H1 (cell line): ENCODE measurements at regions not wholly inside any gene's neighbourhood (a gene's known extent, or its start where the extent isn't known, plus 50 kb on each side); places are given as distances from the start of the nearest gene placed in this dataset.

Source experiments
- CTCF ChIA-PET: fragments of 300-600 bp; sonication (Branson Sonifier 250); formaldehyde crosslinking; loops from one replicate; lab custom pipeline; 2021; ENCODE audit not compliant: partially characterized antibody; lab: Charles Lee
- POLR2A ChIA-PET: fragments of 300-600 bp; sonication (Branson Sonifier 250); formaldehyde crosslinking; loops from one replicate; lab custom pipeline; 2021; ENCODE audit warnings: inconsistent platforms; ENCODE audit not compliant: partially characterized antibody; lab: Charles Lee
- DNase-seq, 2 experiments: peaks; one replicate each; pipeline versions ENCODE4 v3.0.0 to v3.0.0-alpha.2; 2010 to 2022; ENCODE audit warnings: low spot score in 2 of 2, low read depth in 1 of 2, mixed read lengths in 1 of 2
- FAIRE-seq: peaks from 2 replicates; lab custom pipeline; 2011; peaks lifted over from hg19 to GRCh38; lab: Jason Lieb, UNC
- H2AFZ ChIP-seq: 2 replicates; pipeline ENCODE4 v1.8.1; 2012; ENCODE audit warnings: low read length, inconsistent platforms
- H2AK5ac ChIP-seq: 2 replicates; pipeline ENCODE4 v1.6.1; 2013; ENCODE audit warnings: low read depth, low read length
- H2BK120ac ChIP-seq: replicated peaks from 2 replicates; pipeline ENCODE3; 2013; ENCODE audit warnings: low read depth, low read length, inconsistent platforms
- H2BK12ac ChIP-seq: 2 replicates; pipeline ENCODE4 v1.6.1; 2013; ENCODE audit warnings: low read depth, low read length
- H2BK15ac ChIP-seq: 2 replicates; pipeline ENCODE4 v1.6.1; 2013; ENCODE audit warnings: low read length
- H2BK20ac ChIP-seq: 2 replicates; pipeline ENCODE4 v1.6.1; 2013; ENCODE audit warnings: low read length
- H2BK5ac ChIP-seq: 2 replicates; pipeline ENCODE4 v1.6.1; 2013; ENCODE audit warnings: low read depth, low read length
- H3K14ac ChIP-seq: 2 replicates; pipeline ENCODE4 v1.6.1; 2013; ENCODE audit warnings: inconsistent platforms; ENCODE audit not compliant: insufficient read length
- H3K18ac ChIP-seq: 2 replicates; pipeline ENCODE4 v1.6.1; 2013; ENCODE audit warnings: low read length; ENCODE audit errors: extremely low read depth
- H3K23ac ChIP-seq: 2 replicates; pipeline ENCODE4 v1.6.1; 2013; ENCODE audit warnings: inconsistent platforms; ENCODE audit not compliant: insufficient read length
- H3K23me2 ChIP-seq: 2 replicates; pipeline ENCODE4 v1.6.1; 2013; ENCODE audit warnings: low read depth, low read length
- H3K27ac ChIP-seq: 2 replicates; pipeline ENCODE4 v1.6.1; 2011; ENCODE audit warnings: low read depth, low read length, inconsistent platforms
- H3K27me3 ChIP-seq, 4 experiments: replicated peaks in 1 of 4; 1 replicate in 1 of 4; 2 replicates in 3 of 4; pipeline versions ENCODE4 v1.6.1 to v1.8.1; 2011 to 2013; ENCODE audit warnings: low read length in 3 of 4, mild to moderate bottlenecking in 3 of 4, inconsistent platforms in 2 of 4, mixed read lengths in 2 of 4, moderate library complexity in 1 of 4; ENCODE audit not compliant: control insufficient read depth in 3 of 4, insufficient read depth in 3 of 4; ENCODE audit errors: extremely low read depth in 1 of 4
- H3K36me3 ChIP-seq, 4 experiments: 2 replicates each; pipeline versions ENCODE4 v1.6.1 to v1.8.1; 2011 to 2013; ENCODE audit warnings: mild to moderate bottlenecking in 4 of 4, low read length in 3 of 4, moderate library complexity in 2 of 4, control low read depth in 1 of 4, inconsistent platforms in 1 of 4; ENCODE audit not compliant: insufficient read depth in 4 of 4, control insufficient read depth in 2 of 4
- H3K4ac ChIP-seq: replicated peaks from 2 replicates; pipeline ENCODE3; 2013; ENCODE audit warnings: low read length, low read depth, mixed read lengths, inconsistent platforms; ENCODE audit not compliant: insufficient read length
- H3K4me1 ChIP-seq, 4 experiments: replicated peaks in 1 of 4; 1 replicate in 1 of 4; 2 replicates in 3 of 4; pipeline versions ENCODE4 v1.6.1 to v1.8.1; 2011 to 2013; ENCODE audit warnings: low read length in 3 of 4, inconsistent platforms in 2 of 4, mixed read lengths in 1 of 4; ENCODE audit not compliant: insufficient read depth in 4 of 4, control insufficient read depth in 3 of 4
- H3K4me2 ChIP-seq, 2 experiments: 2 replicates each; pipeline versions ENCODE4 v1.6.1 to v1.8.1; 2011 to 2013; ENCODE audit warnings: low read depth in 2 of 2, low read length in 2 of 2, control low read depth in 1 of 2, inconsistent platforms in 1 of 2, mild to moderate bottlenecking in 1 of 2; ENCODE audit not compliant: insufficient read depth in 1 of 2
- H3K4me3 ChIP-seq, 4 experiments: fragments of 200-600, 300-600 bp in 1 of 4; sonication (generic), shearing (Covaris generic), sonication (Bioruptor Twin) in 1 of 4; 2 replicates each; pipeline versions ENCODE4 v1.5.1 to v1.8.1; 2011 to 2016; ENCODE audit warnings: low read length in 4 of 4, low read depth in 3 of 4, control low read depth in 2 of 4, inconsistent platforms in 2 of 4, mild to moderate bottlenecking in 2 of 4, mixed read lengths in 1 of 4, moderate library complexity in 1 of 4; ENCODE audit not compliant: insufficient read depth in 2 of 4; ENCODE audit errors: extremely low read depth in 1 of 4
- H3K56ac ChIP-seq: replicated peaks from 2 replicates; pipeline ENCODE3; 2013; ENCODE audit warnings: low read depth, mild to moderate bottlenecking, mixed read lengths, low read length, inconsistent platforms; ENCODE audit not compliant: insufficient read length
- H3K79me1 ChIP-seq: 2 replicates; pipeline ENCODE4 v1.6.1; 2013; ENCODE audit warnings: low read depth, low read length, control low read depth
- H3K79me2 ChIP-seq, 2 experiments: 2 replicates each; pipeline versions ENCODE4 v1.6.1 to v1.8.1; 2012 to 2013; ENCODE audit warnings: low read length in 2 of 2, mild to moderate bottlenecking in 2 of 2, inconsistent platforms in 1 of 2; ENCODE audit not compliant: insufficient read depth in 2 of 2, control insufficient read depth in 1 of 2
- H3K9ac ChIP-seq, 4 experiments: replicated peaks in 1 of 4; 1 replicate in 1 of 4; 2 replicates in 3 of 4; pipeline versions ENCODE4 v1.6.1 to v1.8.1; 2011 to 2013; ENCODE audit warnings: low read depth in 3 of 4, low read length in 3 of 4, control low read depth in 2 of 4, mild to moderate bottlenecking in 2 of 4, moderate library complexity in 2 of 4, inconsistent platforms in 1 of 4; ENCODE audit errors: extremely low read depth in 1 of 4
- H3K9me3 ChIP-seq, 2 experiments: 2 replicates each; pipeline versions ENCODE4 v1.6.1 to v1.8.1; 2012 to 2013; ENCODE audit warnings: mild to moderate bottlenecking in 2 of 2, moderate library complexity in 2 of 2, control low read depth in 1 of 2, inconsistent platforms in 1 of 2, low read depth in 1 of 2, low read length in 1 of 2, mixed read lengths in 1 of 2; ENCODE audit not compliant: insufficient read depth in 2 of 2
- H4K20me1 ChIP-seq, 2 experiments: replicated peaks in 1 of 2; 2 replicates each; pipeline versions ENCODE3 to v1.8.1; 2011 to 2013; ENCODE audit warnings: inconsistent platforms in 2 of 2, low read length in 2 of 2, mild to moderate bottlenecking in 1 of 2; ENCODE audit not compliant: insufficient read depth in 2 of 2, control insufficient read depth in 1 of 2
- H4K5ac ChIP-seq: 2 replicates; pipeline ENCODE4 v1.6.1; 2013; ENCODE audit warnings: low read length, low read depth, mixed read lengths, inconsistent platforms; ENCODE audit not compliant: insufficient read length
- H4K8ac ChIP-seq: 2 replicates; pipeline ENCODE4 v1.8.0; 2013; ENCODE audit warnings: mild to moderate bottlenecking, moderate library complexity, low read length, inconsistent platforms; ENCODE audit not compliant: insufficient read depth; ENCODE audit errors: extremely low read depth
- H4K91ac ChIP-seq: replicated peaks from 2 replicates; pipeline ENCODE3; 2013; ENCODE audit warnings: low read length, mixed read lengths, inconsistent platforms; ENCODE audit not compliant: insufficient read length
- BACH1 ChIP-seq: IDR thresholded peaks from 2 replicates; pipeline ENCODE4 v1.6.1; 2012; ENCODE audit warnings: low read length, improper control_type of control experiment
- CBX5 ChIP-seq: fragments of 300-800, 300-1000 bp; sonication (generic); IDR thresholded peaks from 2 replicates; pipeline ENCODE4 v1.7.1; 2016; ENCODE audit warnings: antibody characterized with exemption, low read length, low read depth
- CHD1 ChIP-seq: IDR thresholded peaks from 2 replicates; pipeline ENCODE4 v1.6.1; 2012; ENCODE audit warnings: low read depth, low read length, improper control_type of control experiment
- CTBP2 ChIP-seq: IDR thresholded peaks from 2 replicates; pipeline ENCODE4 v1.7.0; 2011; ENCODE audit warnings: borderline replicate concordance, mild to moderate bottlenecking, moderate library complexity, mixed read lengths, low read length; ENCODE audit not compliant: insufficient read depth, insufficient read length
- E2F6 ChIP-seq: IDR thresholded peaks from 2 replicates; pipeline ENCODE4 v1.6.1; 2012; ENCODE audit warnings: inconsistent platforms
- KDM1A ChIP-seq: fragments of 200-600, 300-600 bp; sonication (generic); IDR thresholded peaks from 2 replicates; pipeline ENCODE4 v1.7.1; 2016; ENCODE audit warnings: mild to moderate bottlenecking, low read length, borderline replicate concordance
- MAX ChIP-seq: IDR thresholded peaks from 2 replicates; pipeline ENCODE4 v1.6.1; 2012; ENCODE audit warnings: inconsistent platforms
- NANOG ChIP-seq: IDR thresholded peaks from 2 replicates; pipeline ENCODE4 v1.6.1; 2011; ENCODE audit warnings: low read length, low read depth, mild to moderate bottlenecking, inconsistent platforms; ENCODE audit not compliant: insufficient read depth, poor library complexity, severe bottlenecking
- RFX5 ChIP-seq: IDR thresholded peaks from 2 replicates; pipeline ENCODE4 v1.6.1; 2011; ENCODE audit warnings: low read depth, low read length, improper control_type of control experiment, borderline replicate concordance
- RNF2 ChIP-seq: fragments of 200-900, 300-1000 bp; sonication (generic); IDR thresholded peaks from 2 replicates; pipeline ENCODE4 v1.7.1; 2016; ENCODE audit warnings: borderline replicate concordance, low read depth, mild to moderate bottlenecking, antibody characterized with exemption, low read length; ENCODE audit not compliant: poor library complexity, severe bottlenecking; ENCODE audit errors: missing control alignments
- RXRA ChIP-seq: IDR thresholded peaks from 2 replicates; pipeline ENCODE4 v1.6.1; 2011; ENCODE audit warnings: low read depth, mild to moderate bottlenecking, low read length, moderate library complexity; ENCODE audit not compliant: insufficient read depth
- TAF1 ChIP-seq: IDR thresholded peaks from 2 replicates; pipeline ENCODE4 v1.6.1; 2011; ENCODE audit warnings: mild to moderate bottlenecking, low read depth, low read length
- TBP ChIP-seq: IDR thresholded peaks from 2 replicates; pipeline ENCODE4 v1.6.1; 2011; ENCODE audit warnings: low read depth, low read length, improper control_type of control experiment
- ZNF274 ChIP-seq: IDR thresholded peaks from 2 replicates; pipeline ENCODE4 v1.7.0; 2012; ENCODE audit warnings: low read length, borderline replicate concordance; ENCODE audit errors: extremely low read depth
- WGBS, 2 experiments: shearing (Covaris generic) in 1 of 2; methylation state at CpG; one replicate each; pipeline versions ENCODE4 v1.1.6 to v1.1.7; 2013 to 2015; ENCODE audit warnings: low lambda C conversion rate in 2 of 2, mixed read lengths in 2 of 2, inconsistent platforms in 1 of 2, low coverage in 1 of 2, missing lambda C conversion rate in 1 of 2; ENCODE audit not compliant: insufficient replicate concordance in 2 of 2, insufficient coverage in 1 of 2, insufficient read length in 1 of 2; ENCODE audit errors: extremely low coverage in 1 of 2, missing lambda C conversion rate in 1 of 2; 5-methylcytosine and 5-hydroxymethylcytosine counted together

GRCh38 chr10:8778713-8779112 is 724.2 kb downstream of the GATA3 start:
- H4K8ac ChIP-seq: no peak overlapping the region
- H2AFZ ChIP-seq: no peak overlapping the region
- DNase-seq (no peak), FAIRE-seq (no peak)
- no peak overlapping the region for H3K9ac ChIP-seq
- H3K4me1 ChIP-seq: no peaks in the 10 kb centered on the region; a peak in 1 of 7 replicates
- no peaks in the 10 kb centered on the region for H3K36me3 ChIP-seq
- no peak overlapping the region for H2BK5ac ChIP-seq
- no peak overlapping the region for H3K27ac ChIP-seq
- no peak overlapping the region for H2BK12ac ChIP-seq
- CTCF ChIA-PET: interaction anchor here (1.0 kb wide), 1 partner anchor 19 kb away, joined by 3 read pairs; no protein-coding TSS in a partner anchor
- H3K4ac ChIP-seq: no peak overlapping the region
- WGBS, 2 experiments: 79% methylated on average over 3 of the region's 3 CpGs; no CpG with 5 or more reads in 1 of the 2 experiments
- H3K18ac ChIP-seq: no peak overlapping the region
- no peak overlapping the region for H2BK120ac ChIP-seq
- H3K9me3 ChIP-seq: no peaks in the 10 kb centered on the region
- H2BK15ac ChIP-seq: no peak overlapping the region
- H3K27me3 ChIP-seq: no peaks in the 10 kb centered on the region
- no peak overlapping the region for H3K4me3 ChIP-seq
- TF ChIP-seq RFX5 (no peak), RNF2 (no peak), TBP (no peak), TAF1 (no peak), MAX (no peak), CBX5 (no peak), BACH1 (no peak), CTBP2 (no peak), ZNF274 (no peak), KDM1A (no peak), CHD1 (no peak), RXRA (no peak), E2F6 (no peak), NANOG (no peak)
- no peak overlapping the region for H2BK20ac ChIP-seq
- H3K79me2 ChIP-seq: no peaks in the 10 kb centered on the region
- H4K91ac ChIP-seq: no peak overlapping the region
- POLR2A ChIA-PET: no interaction called here
- no peaks in the 10 kb centered on the region for H4K20me1 ChIP-seq
- no peak overlapping the region for H3K23ac ChIP-seq
- H3K23me2 ChIP-seq: no peaks in the 10 kb centered on the region
- no peak overlapping the region for H3K14ac ChIP-seq
- H3K4me2 ChIP-seq: no peak overlapping the region
- no peak overlapping the region for H3K56ac ChIP-seq
- no peak overlapping the region for H2AK5ac ChIP-seq
- no peak overlapping the region for H4K5ac ChIP-seq
- no peaks in the 10 kb centered on the region for H3K79me1 ChIP-seq
